RCC 7860 (cell line): ENCODE measurements at regions not wholly inside any gene's neighbourhood (a gene's known extent, or its start where the extent isn't known, plus 50 kb on each side); places are given as distances from the start of the nearest gene placed in this dataset.
"Not testable (repeated sequence)": the region's sequence is repeated elsewhere in the genome, so short reads cannot be mapped to it uniquely, and the experiment has no call there.

Experiments used
- DNase-seq: peaks from one replicate; pipeline ENCODE4 v3.0.0-alpha.2; 2015; ENCODE audit warnings: low spot score
- FAIRE-seq: peaks from 2 replicates; lab custom pipeline; 2012; peaks lifted over from hg19 to GRCh38; lab: Jason Lieb, UNC

DNA sequence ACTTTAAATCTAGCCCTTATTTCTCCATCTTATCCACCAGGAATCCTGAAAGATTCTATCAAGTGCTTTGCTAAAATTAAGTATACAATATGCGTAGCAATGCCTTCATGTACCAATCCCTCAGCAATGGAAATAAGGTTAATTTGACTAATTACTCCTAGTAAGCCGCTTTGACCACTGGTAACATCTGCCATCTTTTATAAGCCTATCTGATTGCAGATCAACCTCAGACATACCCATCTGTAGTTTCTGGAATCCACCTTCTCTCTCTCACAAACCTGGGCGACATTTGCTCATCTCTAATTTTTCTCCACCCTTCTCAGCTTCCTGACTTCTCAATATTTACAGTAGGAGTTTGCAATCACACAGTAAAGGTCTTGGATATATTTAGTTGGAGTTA, 138.8 kb upstream of the CRHR1 start:
- FAIRE-seq (no peak), DNase-seq (no peak)

DNA sequence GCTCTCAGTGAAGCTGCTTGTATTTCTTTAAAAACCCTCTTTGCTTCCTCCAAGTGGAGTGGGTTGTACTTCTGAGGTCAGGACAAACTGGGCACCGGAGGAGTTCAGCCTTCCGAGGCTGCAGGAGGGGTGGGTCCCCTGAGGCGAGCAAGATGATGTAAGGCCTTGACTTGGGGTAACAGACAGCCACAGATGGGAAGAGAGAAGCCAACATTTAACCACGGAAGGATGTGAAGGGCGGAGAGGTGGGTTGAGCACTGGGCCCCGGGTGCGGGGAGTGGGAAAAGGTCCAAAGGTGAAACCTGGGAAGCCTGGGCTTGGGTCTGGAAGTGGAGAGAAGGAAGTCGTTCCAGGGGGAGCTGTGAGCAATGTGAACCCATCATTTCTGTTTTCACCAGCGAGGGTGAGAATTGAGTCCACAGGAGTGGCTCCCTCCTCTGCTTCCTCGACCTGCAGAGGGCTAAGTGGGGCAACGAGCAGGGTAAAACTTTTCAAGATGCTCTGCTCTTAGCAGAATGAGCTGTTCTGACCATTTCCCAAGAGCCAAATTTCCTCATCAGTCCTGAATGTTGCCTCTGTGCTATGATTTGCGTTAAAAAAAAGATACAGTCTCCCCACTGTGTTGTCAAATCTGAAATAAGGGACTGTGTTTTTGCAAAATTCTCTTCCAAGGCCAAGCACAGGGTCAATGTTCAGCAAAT, 137.7 kb upstream of the CRHR1 start:
- DNase-seq, result no peak
- FAIRE-seq, result no peak

DNA sequence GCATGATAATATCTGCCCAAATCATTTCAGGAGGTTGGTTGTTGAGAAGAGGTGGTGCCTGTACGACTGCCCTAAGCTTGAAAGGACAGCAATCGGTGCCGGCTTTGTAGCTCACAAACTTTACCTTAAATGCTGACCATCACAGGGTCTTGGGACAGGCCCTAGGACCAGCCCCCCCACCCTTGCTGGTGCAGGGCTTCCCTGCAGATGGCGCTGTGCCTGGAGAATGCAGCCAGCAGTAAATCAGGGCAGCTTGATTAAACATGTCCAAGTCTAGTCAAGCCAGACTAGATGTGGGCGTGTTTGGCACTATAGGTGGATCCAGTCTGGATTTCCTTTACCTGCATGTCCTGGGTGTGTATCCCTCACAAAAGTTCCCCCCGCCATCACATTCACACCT, 135.5 kb upstream of the CRHR1 start:
- DNase-seq (no peak), FAIRE-seq (no peak)

DNA sequence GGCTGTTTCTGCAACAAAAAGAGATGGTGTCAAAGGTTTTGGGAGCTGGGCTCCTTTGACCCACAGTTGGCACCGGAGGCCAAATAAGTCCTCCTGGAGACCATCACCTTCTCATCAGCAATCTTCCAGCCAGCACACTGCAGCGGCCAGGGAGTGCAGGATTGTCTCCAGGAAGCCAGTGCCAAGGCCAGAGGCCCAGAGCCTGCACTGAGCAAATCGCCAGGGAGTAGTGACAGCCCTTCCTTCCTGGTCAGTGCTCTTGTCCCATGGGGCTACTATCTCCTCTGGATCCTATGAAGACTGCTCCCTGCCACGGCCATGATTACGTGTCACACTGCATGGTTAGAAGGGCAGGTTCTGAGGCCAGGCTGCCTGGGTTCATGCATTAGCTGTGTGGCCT, 134.3 kb upstream of the CRHR1 start:
- FAIRE-seq, result no peak
- no peak for DNase-seq

DNA sequence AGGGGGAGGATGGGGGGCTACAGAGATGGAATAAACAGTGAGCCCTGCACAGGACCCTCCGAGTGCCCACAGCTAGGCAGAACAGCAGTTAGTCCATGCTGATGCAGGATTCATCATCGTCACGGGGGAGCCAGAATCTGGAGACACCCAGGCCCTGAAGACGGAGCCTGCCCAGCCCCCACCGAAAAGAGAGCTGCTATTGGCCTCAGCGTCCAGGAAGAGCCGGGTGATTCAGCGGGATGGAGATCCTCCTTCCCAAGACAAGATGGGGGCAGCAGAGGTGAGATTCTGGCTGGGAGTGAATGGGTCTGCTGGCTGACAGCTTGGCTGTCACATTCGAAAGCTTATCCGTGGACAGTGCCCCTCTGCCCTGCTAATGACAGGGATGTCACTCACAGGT, 133.6 kb upstream of the CRHR1 start:
- no peak for FAIRE-seq
- DNase-seq, result no peak

DNA sequence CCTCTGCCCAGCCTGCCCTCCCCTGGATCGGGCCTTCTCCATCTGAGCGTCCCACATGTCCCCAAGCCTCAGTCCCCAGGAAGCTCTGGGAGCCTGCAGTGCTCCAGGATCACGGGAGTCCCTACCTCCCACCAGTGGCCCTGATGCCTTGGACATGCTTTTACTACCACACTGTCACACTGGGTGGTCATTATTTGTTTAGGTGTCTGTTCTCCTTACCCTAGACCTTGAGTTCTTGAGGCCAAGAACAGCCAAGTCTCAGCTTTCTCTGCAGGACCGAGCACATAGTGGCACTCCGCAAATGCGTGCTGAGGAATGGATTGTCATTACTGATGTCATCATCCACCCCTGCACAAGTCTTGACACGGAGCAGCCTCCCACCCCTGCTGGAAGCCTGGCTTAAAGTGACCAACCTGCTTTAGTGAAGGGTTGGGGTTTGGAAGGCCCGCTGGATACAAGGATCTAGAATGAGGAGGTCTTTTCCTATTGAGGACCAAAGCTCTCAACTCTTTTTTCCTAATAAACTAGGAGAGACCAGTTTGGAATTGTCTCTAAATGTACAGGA, 132.9 kb upstream of the CRHR1 start:
- no peak for DNase-seq
- FAIRE-seq, result no peak

DNA sequence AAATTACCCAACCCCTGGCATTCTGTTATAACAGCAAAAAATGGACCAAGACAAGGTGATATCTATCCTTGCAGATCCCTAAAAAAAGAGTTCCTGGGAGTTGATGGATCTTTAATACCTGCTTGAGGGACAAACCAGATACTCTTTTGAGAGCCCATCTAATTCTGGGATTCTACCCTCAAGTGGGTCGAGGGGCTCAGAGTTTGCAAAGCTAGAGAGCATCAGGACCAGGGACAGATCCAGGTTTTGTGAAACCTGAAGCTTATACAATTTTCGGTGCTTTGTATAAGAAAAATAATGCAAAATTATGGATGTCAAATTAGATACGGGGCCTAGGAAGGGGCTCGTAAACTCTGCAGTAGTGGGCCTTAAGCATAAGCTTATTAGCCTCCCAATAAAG, 130.5 kb upstream of the CRHR1 start:
- DNase-seq (no peak), FAIRE-seq (no peak)

DNA sequence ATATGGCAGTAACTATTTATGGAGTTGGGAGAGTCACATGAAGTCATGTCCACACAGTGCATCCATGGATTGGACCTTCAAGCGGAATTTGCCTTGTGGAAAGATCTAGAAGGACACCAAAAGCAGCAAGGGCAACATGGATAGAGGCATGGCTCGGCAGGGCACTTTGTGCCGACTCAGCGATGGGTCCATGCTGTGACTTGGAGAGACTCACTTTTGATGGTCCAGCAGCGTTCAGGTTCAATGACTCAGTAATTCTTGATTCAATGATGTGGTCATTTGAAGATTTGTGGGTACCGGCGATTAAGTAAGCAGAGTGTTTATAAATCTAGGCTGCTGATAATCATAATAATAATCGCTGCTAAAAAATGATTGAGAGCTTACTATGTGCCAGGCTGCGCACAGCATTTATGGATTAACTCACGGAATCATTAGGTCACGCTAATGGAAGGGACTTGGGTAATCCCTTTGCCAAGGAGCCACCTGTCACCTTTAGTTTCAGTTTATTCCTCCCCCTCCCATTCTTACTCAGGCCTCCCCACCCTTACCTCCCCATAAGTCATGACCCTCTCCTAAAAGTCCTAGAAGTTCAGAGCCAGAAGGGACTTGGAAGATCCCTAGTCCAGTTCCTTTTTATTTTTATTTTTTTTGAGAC, 127.5 kb upstream of the CRHR1 start:
- FAIRE-seq (no peak), DNase-seq (no peak)

DNA sequence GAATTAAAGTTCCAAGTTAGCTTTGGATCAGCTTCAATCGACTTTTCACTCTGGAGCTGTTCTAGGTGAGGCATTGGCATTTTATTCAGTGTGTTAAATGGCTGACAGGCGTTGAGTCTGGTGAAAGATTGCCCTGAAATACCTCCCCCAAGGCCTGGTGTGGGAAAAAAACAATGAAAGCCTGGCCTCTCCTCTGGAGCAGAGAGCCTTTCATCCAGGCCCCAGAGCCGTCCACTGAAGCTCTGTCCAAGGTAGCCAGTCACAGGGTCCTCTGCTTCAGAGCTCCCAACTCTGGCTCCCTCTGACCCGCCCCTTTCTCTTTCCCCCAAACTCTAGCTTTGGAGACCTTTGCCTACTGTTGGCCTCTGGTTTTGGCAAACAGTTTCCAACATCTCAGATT, 123.6 kb upstream of the CRHR1 start:
- DNase-seq (no peak), FAIRE-seq (no peak)

DNA sequence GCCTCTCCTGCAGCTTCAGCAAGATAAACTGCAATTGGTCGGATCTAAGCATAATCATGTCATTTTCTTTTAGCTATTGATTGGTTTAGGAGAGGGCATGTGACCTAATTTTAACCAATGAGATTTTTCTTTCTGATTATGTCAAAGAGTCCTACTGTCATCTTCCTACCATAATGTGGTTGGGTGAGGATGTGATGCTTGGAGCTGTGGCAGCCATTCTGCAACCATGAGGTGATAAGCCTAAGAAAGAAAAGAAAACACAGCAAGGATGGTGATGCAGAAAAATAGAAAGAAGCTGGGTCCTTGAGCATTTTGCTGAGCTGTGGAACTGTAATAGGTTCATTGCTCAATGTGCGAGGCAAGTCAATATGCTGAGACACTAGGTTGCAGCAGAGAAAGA, 121.7 kb upstream of the CRHR1 start:
- DNase-seq (no peak), FAIRE-seq (no peak)

DNA sequence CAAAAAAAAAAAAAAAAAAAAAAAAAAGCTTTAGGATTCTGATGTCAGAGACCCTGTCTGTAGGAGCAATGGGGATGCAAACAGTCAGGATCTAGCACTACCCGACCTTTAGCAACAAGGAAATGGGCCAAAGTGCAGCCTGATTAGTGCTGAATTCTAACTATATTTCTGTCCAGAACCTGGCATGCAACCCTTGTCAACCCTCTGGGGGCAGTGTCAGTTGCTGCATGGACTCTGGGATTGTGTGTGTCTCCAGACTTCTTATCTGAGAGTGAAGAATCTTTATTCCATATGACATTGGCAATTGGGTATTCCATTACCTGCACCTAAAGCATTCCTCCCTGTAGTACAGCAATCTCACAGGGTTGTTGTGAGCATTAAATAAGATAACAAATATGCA, 120.3 kb upstream of the CRHR1 start:
- no peak for FAIRE-seq
- DNase-seq, result no peak

DNA sequence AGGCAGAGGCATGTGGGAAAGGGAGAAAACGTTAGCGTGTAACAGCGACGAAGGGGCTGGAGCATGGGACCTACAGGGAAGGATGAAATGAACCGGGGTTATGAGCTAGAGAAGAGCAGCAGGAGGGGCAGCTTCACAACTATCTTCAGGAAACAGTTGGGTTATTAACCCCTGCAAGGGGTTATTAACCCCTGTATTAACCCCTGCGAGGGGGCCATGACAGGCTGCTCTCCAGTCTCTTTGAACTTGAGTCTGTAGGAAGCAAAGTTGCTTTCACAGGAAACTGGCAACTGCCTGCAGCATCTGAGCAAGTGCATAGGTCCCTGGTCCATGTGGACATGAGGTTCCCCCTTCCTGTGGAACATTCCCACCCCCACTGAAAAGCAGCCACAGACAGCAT, 119.2 kb upstream of the CRHR1 start:
- DNase-seq, result no peak
- no peak for FAIRE-seq

DNA sequence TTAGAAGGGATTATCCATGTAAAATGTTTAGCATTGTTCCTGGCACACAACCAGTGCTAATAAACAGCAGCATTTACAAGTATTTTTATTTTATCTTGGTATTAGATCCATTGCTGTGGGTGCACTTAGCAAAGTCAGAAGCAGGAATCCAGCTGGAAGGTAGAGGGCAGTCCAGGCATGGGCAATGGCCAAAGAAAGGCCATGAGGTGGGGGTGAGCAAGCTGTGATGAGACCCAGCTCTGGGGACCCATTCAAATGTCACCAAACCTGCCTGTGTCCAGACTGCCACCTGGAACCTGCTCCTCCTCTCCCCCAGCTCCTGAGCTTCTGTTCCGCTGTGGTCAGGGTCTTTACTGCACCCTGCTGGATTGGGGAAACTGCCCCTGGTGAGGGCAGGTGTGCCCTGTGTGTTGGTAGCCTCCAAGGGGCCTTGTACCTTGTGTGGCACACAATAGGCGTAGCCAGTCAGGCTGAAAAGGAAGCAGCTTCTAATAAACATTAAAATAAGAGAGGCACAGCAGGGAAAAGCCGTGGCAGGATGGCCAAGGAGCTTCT, 118.0 kb upstream of the CRHR1 start:
- no peak for FAIRE-seq

DNA sequence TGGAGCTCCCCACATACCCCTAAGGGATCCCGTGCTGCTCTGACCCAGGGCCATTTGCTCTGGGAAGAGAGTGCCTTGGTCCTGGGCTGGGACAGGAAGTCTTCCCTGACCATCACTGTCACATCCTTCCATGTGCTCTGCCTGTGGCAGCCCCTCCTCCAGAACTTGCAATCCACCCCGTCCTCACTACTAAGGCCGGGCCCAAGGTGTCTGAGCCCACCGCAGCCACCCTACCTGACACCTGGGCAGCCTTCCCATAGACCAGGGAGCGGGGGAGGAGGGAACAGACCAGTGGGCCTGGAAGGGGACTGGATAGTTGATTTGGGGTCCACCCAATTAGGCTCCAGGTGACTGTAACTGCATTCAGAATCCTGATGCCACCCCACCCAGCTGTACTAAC, 117.5 kb upstream of the CRHR1 start:
- no peak for DNase-seq
- FAIRE-seq, result no peak

More for the DNA sequence above, 118.0 kb upstream of the CRHR1 start:
- DNase-seq, result no peak

DNA sequence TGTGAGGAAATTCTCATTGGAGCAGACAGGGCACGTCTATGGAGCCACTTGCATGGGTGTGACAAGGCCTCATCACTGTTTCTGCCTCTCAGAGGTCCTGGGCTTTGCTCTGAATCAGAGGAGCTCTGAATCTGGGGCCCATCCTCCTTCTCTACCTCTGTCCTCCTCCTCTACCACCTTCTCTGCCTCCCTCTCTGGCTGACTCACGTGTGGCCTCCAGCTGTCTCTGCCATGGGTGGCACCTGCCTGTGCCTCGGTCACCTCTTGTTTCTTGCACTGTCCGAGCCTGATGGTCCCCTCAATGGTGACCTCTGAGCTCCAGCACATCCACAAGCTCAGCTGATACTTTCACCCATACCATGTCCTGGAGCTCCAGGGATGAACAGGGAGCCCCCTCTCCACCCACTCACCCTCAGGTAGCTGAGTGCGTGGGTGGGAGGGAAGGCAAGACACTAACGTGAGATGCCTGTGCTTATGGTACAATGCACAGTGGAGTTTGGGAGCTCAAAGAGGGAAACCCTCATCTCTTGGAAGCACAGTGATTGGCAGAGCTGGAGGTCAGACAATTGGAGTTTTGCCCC, 116.4 kb upstream of the CRHR1 start:
- FAIRE-seq, result no peak
- no peak for DNase-seq

DNA sequence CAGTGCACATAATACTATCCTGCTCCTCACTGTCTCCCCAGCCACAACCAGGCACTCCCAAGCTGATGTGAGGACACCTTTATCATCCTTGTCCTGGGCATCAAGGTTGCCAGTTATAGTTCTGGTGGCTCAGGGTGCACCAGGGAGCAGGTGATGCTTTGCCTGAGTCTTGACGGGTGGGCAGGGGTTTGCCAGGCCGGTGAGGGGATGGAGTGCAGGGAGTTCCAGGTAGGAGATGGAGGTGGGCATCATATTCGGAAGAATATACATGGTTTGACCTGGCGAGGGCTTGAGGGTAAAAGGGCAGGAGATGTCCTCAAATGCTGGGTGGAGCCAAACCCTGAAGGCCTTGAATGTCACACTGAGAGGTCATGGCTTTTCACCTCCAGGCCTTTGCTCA, 115.8 kb upstream of the CRHR1 start:
- DNase-seq (no peak), FAIRE-seq (no peak)

DNA sequence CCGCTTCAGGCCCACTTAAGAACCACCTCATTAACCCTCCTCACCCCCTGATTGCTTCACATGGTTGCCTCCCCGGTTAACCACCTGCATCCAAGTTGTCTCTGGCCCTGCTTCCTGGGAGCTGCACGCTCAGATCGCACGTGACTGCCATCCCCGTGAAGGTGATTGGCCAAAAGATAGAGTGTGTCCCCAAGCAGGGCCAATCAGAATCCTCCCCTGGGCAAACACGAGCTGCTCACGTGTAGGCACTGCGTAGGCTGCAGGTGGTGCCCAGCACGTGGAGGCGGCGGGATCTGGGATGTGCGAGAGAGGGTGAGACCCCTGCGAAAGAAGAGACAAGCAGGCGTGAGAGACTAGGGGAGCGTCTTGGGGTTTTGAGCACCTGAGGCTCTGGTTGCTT, 111.8 kb upstream of the CRHR1 start:
- FAIRE-seq (no peak), DNase-seq (no peak)

DNA sequence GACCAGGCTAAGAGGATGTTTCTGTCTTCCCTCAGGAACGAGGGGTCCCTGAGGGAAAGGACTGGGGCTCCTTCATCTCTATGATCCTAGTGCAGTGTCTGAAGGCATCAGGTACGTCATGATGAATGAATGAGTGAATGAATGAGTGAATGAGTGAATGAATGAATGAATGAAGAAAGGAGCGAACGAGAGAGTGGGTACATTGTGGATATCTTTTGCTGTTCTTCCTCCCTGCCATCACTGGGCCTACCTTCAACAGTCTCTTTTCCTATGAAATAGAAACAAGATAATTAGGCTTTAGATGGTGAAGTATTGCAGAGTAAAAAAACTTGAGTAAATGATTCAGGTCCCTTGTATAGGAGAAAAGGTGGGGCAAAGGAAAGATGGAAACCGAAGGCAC, 111.3 kb upstream of the CRHR1 start:
- no peak for DNase-seq
- FAIRE-seq, result no peak

DNA sequence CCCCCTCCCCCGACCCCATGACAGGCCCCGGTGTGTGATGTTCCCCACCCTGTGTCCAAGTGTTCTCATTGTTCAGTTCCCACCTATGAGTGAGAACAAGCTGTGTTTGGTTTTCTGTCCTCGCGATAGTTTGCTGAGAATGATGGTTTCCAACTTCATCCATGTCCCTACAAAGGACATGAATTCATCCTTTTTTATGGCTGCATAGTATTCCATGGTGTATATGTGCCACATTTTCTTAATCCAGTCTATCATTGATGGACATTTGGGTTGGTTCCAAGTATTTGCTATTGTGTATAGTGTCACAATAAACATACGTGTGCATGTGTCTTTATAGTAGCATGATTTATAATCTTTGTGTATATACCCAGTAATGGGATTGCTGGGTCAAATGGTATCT, 110.4 kb upstream of the CRHR1 start:
- not testable (repeated sequence) for DNase-seq, FAIRE-seq

DNA sequence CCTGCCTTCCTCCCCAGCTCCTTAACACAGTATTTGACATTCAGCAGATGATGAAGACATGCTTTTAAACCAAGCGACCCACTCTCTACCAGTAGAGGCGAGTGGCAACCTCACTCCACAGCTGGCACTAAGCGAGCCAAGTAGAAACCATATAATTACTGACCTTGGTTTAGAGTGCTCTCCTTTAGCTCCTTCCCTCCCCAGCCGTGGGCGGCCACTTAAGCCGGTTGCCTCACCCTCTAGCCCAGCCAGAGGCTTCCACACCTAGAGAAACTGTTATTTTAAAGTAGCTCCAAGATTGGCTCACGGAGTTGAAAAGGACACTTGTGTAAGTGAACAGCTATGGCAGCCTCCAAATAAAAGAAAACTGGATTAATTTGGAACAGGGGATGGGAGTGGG, 109.1 kb upstream of the CRHR1 start:
- DNase-seq (no peak), FAIRE-seq (no peak)

DNA sequence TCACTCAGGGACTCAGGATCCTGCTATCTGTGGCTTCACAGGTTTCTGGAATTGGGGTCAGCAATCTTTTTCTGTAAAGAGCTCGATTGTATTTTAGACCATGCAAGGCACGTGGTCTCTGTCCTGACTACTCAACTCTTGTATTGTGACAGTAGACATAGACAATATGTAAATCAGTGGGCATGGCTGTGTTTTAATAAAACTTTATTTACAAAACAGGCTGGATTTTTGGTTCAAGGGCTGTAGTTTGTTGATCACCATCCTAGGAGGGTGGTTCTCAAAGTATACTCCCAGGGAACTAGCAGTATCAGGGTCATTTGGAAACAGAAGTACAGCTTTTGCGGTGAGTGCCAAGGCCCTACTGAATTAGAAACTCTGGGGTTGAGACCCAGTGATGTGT, 108.2 kb upstream of the CRHR1 start:
- no peak for FAIRE-seq
- no peak for DNase-seq

DNA sequence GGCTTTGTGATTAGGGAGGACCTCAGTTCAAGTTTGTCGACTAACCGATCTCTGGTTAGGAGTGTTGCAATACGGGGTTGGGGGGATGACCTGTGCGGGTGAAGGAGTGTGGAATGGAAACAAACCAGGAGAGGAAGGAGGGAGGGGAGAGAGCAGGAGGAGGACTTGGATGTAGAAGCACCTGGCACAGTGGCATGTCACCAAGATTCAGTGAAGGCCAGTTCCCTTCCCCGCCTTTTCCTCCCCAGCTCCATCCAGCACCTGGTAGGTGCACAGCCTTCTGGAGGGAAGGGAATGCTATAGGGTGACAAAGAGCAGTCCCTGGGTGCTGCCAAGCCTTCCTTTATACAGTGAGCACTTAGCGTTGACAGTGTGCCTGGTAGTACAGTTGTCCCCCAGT, 107.4 kb upstream of the CRHR1 start:
- FAIRE-seq, result no peak
- no peak for DNase-seq
